Heart right ventricle (tissue), 16 donors: ENCODE measurements at regions not wholly inside any gene's neighbourhood (a gene's known extent, or its start where the extent isn't known, plus 50 kb on each side); places are given as distances from the start of the nearest gene placed in this dataset.
"Not testable (repeated sequence)": the region's sequence is repeated elsewhere in the genome, so short reads cannot be mapped to it uniquely, and the experiment has no call there.

Experiments
- ATAC-seq, 8 donors: fragments of 200-7000 bp; cut with Tn5 transposase; one replicate each; pipeline ENCODE4 v1.9.1; 2020; ENCODE audit warnings: mild to moderate bottlenecking in 8 of 8, moderate library complexity in 8 of 8, moderate number of reproducible peaks in 1 of 8
- DNase-seq, 2 donors: peaks; one replicate each; pipeline ENCODE4 v3.0.0-alpha.2; 2020
- H3K27ac ChIP-seq, 10 donors: fragments of 200-600 bp; sonication (generic) in 2 of 10; one replicate each; pipeline versions ENCODE4 v1.5.0 to v1.8.0; 2020 to 2022; ENCODE audit warnings: mild to moderate bottlenecking in 3 of 10
- H3K27me3 ChIP-seq, 7 donors: fragments of 200-600 bp; one replicate each; pipeline ENCODE4 v1.8.0; 2021 to 2022; ENCODE audit warnings: mild to moderate bottlenecking in 2 of 7
- H3K36me3 ChIP-seq, 9 donors: fragments of 200-600 bp; sonication (generic) in 1 of 9; one replicate each; pipeline versions ENCODE4 v1.5.0 to v1.8.0; 2020 to 2022; ENCODE audit warnings: mild to moderate bottlenecking in 2 of 9
- H3K4me1 ChIP-seq, 9 donors: fragments of 200-600 bp; sonication (generic) in 1 of 9; one replicate each; pipeline versions ENCODE4 v1.5.0 to v1.8.0; 2020 to 2022; ENCODE audit warnings: mild to moderate bottlenecking in 4 of 9
- H3K4me3 ChIP-seq, 10 donors: fragments of 200-600 bp; sonication (generic) in 2 of 10; one replicate each; pipeline versions ENCODE4 v1.5.0 to v1.8.0; 2020 to 2022; ENCODE audit warnings: mild to moderate bottlenecking in 7 of 10, moderate library complexity in 2 of 10
- H3K9me3 ChIP-seq, 11 donors: fragments of 200-600 bp in 10 of 11; sonication (generic) in 2 of 11; one replicate each; pipeline versions ENCODE4 v1.5.0 to v1.8.0; 2013 to 2022; ENCODE audit warnings: mild to moderate bottlenecking in 2 of 11, control low read depth in 1 of 11, moderate library complexity in 1 of 11
- WGBS, 2 donors: extraction: QIAGEN DNeasy Blood & Tissue Kit; methylation state at CpG; one replicate each; pipeline ENCODE4 v1.1.7; 2013; ENCODE audit warnings: inconsistent platforms in 1 of 2; 5-methylcytosine and 5-hydroxymethylcytosine counted together
- intact Hi-C, 10 donors: fragments of 100-400 bp; cut with DNase I; formaldehyde crosslinking; loops; one replicate each; pipeline versions ENCODE4 v1.11.1 to v1.14.2; 2022
- TF ChIP-seq, protein P1 (sequence below), 9 donors: fragments of 200-600 bp; sonication (generic) in 2 of 9; IDR thresholded peaks; one replicate each; pipeline versions ENCODE4 v1.5.0 to v1.8.0; 2021 to 2022; ENCODE audit warnings: antibody characterized with exemption in 9 of 9, mild to moderate bottlenecking in 5 of 9, moderate library complexity in 1 of 9
- donor health status: Arrhythmogenic right ventricular cardiomyopathy.
- donor health status: ischemic (EF 13 %, LVEDD 7.1; RV severe dilation, severe dysfunction).
- donor health status: healthy with polysubstance abuse.
- donor health status: DM: no; HTN: yes; CAD: no.
- donor health status: DM: no; HTN: no; CAD: no.
- donor health status: ischemic (EF 25% LVEDD 6.9; RV normal size, moderate dysfunction).
- donor health status: ischemic (EF 25% LVEDD 5.7; RV mildly dilated, moderate dysfunction).
- donor health status: healthy.
- donor health status: DM: yes; HTN: yes; CAD: no.
- donor health status: Ischemic cardiomyopathy.
- donor health status: ischemic (EF 35%, LVEDD 5.7; RV mildly dilated, moderate dysfunction).
- donor health status: nonischemic (EF 11% LVEDD 7.7; RV severe dilation, severe dysfunction).
- donor health status: DM: yes; HTN: yes; CAD: no.
- donor health status: PGD.
- donor health status: ischemic (EF 29% LVEDD 5.4; RV normal size, mild dysfunction).
- donor health status: nonischemic (EF 23%, LVEDD 6.1; RV moderate dilation, normal function).

DNA sequence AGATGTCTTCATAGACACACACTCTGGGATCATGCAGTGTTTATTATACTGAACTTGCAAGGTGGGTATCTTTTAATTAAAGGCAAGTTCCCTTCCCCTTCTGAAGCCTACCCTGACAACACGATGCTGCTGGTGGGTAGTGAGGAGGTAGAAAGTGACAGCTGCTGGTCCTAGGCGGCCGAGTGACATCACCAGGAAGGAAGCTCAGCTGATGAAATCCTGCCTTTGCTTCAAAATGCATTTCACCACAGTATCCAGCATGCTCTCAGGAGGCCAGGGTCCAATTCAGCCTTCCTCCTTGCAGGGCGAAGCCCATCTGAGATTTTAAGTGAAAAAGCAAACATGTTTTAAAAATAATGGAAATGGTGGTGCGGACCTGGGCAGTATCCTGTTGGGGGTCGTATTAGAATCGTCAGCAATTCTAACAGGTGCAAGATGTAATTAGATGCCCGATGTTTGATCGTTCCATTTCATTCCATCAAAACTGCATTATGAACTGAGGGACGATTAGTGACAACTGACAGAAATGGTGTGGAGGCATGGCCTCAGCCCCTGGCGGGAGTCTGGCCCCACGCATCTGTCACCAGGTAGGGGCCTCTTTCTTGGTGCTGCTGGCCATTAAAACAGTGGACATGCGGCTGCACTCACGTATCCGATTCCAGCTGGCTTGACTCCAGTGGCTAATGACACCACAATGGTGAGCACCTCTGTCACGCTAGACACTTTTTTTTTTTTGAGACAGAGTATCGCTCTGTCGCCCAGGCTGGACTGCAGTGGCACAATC lies 324.8 kb upstream of the C1orf174 start:
- 76 to 79% methylated on average over 18 of the region's 18 CpGs for WGBS, 2 donors
- no peaks in the 10 kb centered on the region for H3K36me3 ChIP-seq
- intact Hi-C loops, result no loop called here
- no peak overlapping the region for H3K4me3 ChIP-seq
- no peak overlapping the region for H3K27ac ChIP-seq
- no peak for DNase-seq
- H3K4me1 ChIP-seq, result no peaks in the 10 kb centered on the region
- peaks cover 0 to under 1% (median 0%) of the 10 kb centered on the region in 11 donors for H3K9me3 ChIP-seq
- ATAC-seq, result no peak
- peaks cover 0 to 22% (median 0%) of the 10 kb centered on the region in 7 donors for H3K27me3 ChIP-seq
- TF ChIP-seq, protein P1, sequence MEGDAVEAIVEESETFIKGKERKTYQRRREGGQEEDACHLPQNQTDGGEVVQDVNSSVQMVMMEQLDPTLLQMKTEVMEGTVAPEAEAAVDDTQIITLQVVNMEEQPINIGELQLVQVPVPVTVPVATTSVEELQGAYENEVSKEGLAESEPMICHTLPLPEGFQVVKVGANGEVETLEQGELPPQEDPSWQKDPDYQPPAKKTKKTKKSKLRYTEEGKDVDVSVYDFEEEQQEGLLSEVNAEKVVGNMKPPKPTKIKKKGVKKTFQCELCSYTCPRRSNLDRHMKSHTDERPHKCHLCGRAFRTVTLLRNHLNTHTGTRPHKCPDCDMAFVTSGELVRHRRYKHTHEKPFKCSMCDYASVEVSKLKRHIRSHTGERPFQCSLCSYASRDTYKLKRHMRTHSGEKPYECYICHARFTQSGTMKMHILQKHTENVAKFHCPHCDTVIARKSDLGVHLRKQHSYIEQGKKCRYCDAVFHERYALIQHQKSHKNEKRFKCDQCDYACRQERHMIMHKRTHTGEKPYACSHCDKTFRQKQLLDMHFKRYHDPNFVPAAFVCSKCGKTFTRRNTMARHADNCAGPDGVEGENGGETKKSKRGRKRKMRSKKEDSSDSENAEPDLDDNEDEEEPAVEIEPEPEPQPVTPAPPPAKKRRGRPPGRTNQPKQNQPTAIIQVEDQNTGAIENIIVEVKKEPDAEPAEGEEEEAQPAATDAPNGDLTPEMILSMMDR (IDR thresholded peaks at IDR 0.05), result no peak

DNA sequence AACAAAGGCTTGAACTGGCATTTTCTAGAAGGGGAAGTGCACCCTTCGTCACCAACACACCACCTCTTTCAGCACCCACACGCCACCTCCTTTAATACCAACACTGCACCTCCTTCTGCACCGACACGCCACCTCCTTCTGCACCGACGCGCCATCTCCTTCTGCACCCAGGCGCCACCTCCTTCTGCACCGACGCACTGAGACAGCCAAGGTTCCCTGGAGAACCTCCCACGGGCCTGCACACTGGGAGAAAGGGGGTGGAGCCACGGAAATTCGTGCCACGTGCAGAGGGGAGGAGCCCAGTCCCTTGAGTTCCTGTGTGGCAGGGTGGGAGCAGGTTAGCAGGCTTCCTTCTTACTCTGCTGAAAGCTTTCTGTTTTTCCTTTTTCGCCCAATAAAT lies 327.9 kb upstream of the C1orf174 start:
- Histone ChIP-seq H3K9me3 (peaks cover 0 to 4% (median 0%) of the 10 kb centered on the region in 11 donors), H3K27me3 (peaks cover 0 to 17% (median 0%) of the 10 kb centered on the region in 7 donors), H3K27ac (no peak overlapping the region), H3K36me3 (no peaks in the 10 kb centered on the region), H3K4me3 (no peak overlapping the region), H3K4me1 (no peaks in the 10 kb centered on the region)
- intact Hi-C loops, result no loop called here
- 71 to 74% methylated on average over 15 of the region's 15 CpGs for WGBS, 2 donors
- DNase-seq (no peak), ATAC-seq (no peak)
- TF ChIP-seq, protein P1 (IDR thresholded peaks at IDR 0.05), result no peak

DNA sequence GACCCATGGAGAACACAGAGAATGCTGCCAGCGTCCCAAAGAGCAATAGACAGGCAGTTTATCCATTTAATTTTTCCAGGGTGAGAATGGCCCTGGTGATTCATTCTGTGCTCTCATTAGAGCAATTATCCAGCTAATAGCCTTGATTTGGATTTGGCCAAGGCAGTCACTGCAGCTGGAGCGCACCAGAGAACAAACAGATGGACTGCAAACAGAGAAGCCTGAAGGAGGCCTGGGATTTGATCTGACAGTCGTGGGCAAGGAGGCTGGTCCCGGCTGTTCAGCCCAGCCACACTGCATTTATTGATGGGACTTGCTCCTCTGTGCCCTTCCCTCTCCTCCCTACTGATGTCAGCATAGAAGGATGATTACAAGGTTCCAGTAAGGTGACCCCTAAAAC lies 353.9 kb upstream of the C1orf174 start:
- H3K4me3 ChIP-seq, result no peak overlapping the region
- WGBS, 2 donors, result 75% methylated on average over 4 of the region's 4 CpGs
- no peak for ATAC-seq
- intact Hi-C loops, result no loop called here
- no peaks in the 10 kb centered on the region for H3K4me1 ChIP-seq
- no peaks in the 10 kb centered on the region for H3K36me3 ChIP-seq
- H3K27me3 ChIP-seq, result peaks cover 0 to 9% (median 0%) of the 10 kb centered on the region in 7 donors
- peaks cover 0 to 27% (median 11%) of the 10 kb centered on the region in 11 donors for H3K9me3 ChIP-seq
- no peak for DNase-seq
- H3K27ac ChIP-seq, result no peak overlapping the region
- TF ChIP-seq, protein P1 (IDR thresholded peaks at IDR 0.05), result no peak

DNA sequence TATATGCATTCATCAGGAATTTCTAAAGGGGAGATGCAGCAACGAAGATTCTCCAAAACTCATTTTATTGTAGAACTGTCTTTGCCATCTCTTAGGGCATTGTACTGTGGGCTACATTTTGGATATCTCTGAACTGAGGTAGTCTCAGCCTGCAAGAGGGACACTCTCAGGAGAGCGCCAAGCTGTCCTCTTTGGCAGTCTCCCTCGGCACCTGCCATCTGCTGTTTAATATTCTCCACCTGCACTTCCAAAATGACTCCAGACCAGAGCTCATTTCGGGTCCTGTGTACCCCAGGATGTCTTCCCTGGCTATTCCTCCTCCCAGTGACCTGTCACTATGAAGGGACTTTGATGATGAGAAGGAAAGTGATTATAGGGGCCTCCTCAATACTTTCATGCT lies 356.3 kb upstream of the C1orf174 start:
- DNase-seq, result no peak
- peaks cover 0 to 29% (median 13%) of the 10 kb centered on the region in 11 donors for H3K9me3 ChIP-seq
- H3K4me1 ChIP-seq, result no peaks in the 10 kb centered on the region
- H3K36me3 ChIP-seq, result no peaks in the 10 kb centered on the region
- H3K27ac ChIP-seq, result no peak overlapping the region
- 46 to 64% methylated on average over 4 of the region's 4 CpGs for WGBS, 2 donors
- peaks cover 0 to 9% (median 0%) of the 10 kb centered on the region in 7 donors for H3K27me3 ChIP-seq
- H3K4me3 ChIP-seq, result no peak overlapping the region
- intact Hi-C loops, result no loop called here
- TF ChIP-seq, protein P1 (IDR thresholded peaks at IDR 0.05), result no peak
- ATAC-seq, result no peak

DNA sequence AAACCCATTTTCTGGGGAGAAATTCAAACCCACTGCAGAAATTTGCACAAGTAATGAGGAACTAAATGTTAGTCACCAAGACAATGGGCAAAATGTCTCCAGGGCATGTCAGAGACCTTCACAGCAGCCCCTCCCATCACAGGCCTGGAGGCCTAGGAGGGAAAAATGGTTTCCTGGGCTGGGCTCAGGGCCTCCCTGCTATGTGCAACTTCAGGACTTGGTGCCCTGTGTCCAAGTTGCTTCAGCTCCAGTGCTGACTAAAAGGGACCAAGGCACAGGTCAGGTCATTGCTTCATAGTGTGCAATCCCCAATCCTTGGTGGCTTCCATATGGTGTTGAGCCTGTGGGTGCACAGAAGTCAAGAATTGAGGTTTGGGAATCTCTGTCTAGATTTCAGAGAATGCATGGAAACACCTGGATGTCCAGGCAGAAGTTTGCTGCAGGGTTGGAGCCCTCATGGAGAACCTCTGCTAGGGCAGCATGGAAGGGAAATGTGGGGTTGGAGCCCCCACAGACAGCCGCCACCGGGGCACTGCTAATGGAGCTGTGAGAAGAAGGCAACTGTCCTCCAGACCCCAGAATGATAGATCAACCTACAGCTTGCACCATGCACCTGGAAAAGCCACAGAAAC lies 358.2 kb upstream of the C1orf174 start:
- Histone ChIP-seq H3K27me3 (peaks cover 0 to 21% (median 4%) of the 10 kb centered on the region in 7 donors), H3K9me3 (peaks cover 0 to 34% (median 13%) of the 10 kb centered on the region in 11 donors)
- H3K36me3 ChIP-seq, intact Hi-C loops, H3K27ac ChIP-seq, ATAC-seq, DNase-seq, H3K4me1 ChIP-seq, H3K4me3 ChIP-seq: not testable (repeated sequence)
- 79 to 85% methylated on average over 2 of the region's 2 CpGs for WGBS, 2 donors
